Endothelial cell of umbilical vein (primary cell): ENCODE measurements at regions not wholly inside any gene's neighbourhood (a gene's known extent, or its start where the extent isn't known, plus 50 kb on each side); places are given as distances from the start of the nearest gene placed in this dataset.

ENCODE experiments used
- BruUV-seq: library from RNA; stranded (reverse); fragments of 400-500 nt; replicated peaks from 2 replicates; lab custom pipeline; 2021; lab: Mats Ljungman, UMichigan
- CTCF ChIA-PET: fragments of 300-600, 350-600 bp; sonication (Branson Sonifier 250); formaldehyde crosslinking; loops from one replicate; lab custom pipeline; 2021; ENCODE audit warnings: antibody characterized with exemption, inconsistent platforms; lab: Charles Lee
- POLR2A ChIA-PET: fragments of 300-600, 350-600 bp; sonication (Branson Sonifier 250); formaldehyde crosslinking; loops from one replicate; lab custom pipeline; 2021; ENCODE audit warnings: antibody characterized with exemption, inconsistent platforms; lab: Charles Lee
- DNase-seq: peaks from one replicate; pipeline ENCODE4 v3.0.0-alpha.2; 2011; ENCODE audit warnings: low read depth, low spot score
- FAIRE-seq: peaks from 2 replicates; lab custom pipeline; 2011; peaks lifted over from hg19 to GRCh38; lab: Jason Lieb, UNC
- H2AFZ ChIP-seq: 2 replicates; pipeline ENCODE4 v1.6.0; 2012; ENCODE audit warnings: low read depth, low read length, control low read depth, inconsistent platforms
- H3K27ac ChIP-seq: 2 replicates; pipeline ENCODE4 v1.5.1; 2011; ENCODE audit warnings: low read depth, mild to moderate bottlenecking, control low read depth, low read length, moderate library complexity; ENCODE audit not compliant: insufficient read depth
- H3K27me3 ChIP-seq, 2 experiments: 2 replicates each; pipeline versions ENCODE4 v1.6.0 to v1.6.1; 2011; ENCODE audit warnings: low read length in 2 of 2, mixed read lengths in 1 of 2; ENCODE audit not compliant: control insufficient read depth in 2 of 2, insufficient read depth in 2 of 2
- H3K36me3 ChIP-seq, 2 experiments: 2 replicates in 1 of 2; 3 replicates in 1 of 2; pipeline ENCODE4 v1.5.1; 2011; ENCODE audit warnings: low read length in 2 of 2, mild to moderate bottlenecking in 1 of 2, moderate library complexity in 1 of 2; ENCODE audit not compliant: control insufficient read depth in 2 of 2, insufficient read depth in 2 of 2; ENCODE audit errors: extremely low read depth in 1 of 2
- H3K4me1 ChIP-seq: 3 replicates; pipeline ENCODE4 v1.5.1; 2011; ENCODE audit warnings: mild to moderate bottlenecking, low read length; ENCODE audit not compliant: control insufficient read depth, insufficient read depth; ENCODE audit errors: extremely low read depth
- H3K4me2 ChIP-seq: 2 replicates; pipeline ENCODE4 v1.6.1; 2011; ENCODE audit warnings: low read length, control low read depth, mixed read lengths; ENCODE audit not compliant: insufficient read depth
- H3K4me3 ChIP-seq, 3 experiments: fragments of 200-600 bp in 1 of 3; sonication (generic), shearing (Covaris generic) in 1 of 3; replicated peaks in 1 of 3; 2 replicates each; pipeline ENCODE4 v1.5.1; 2011 to 2016; ENCODE audit warnings: control low read depth in 3 of 3, low read length in 3 of 3, mild to moderate bottlenecking in 2 of 3, inconsistent platforms in 1 of 3, low read depth in 1 of 3, moderate library complexity in 1 of 3; ENCODE audit not compliant: insufficient read depth in 1 of 3
- H3K79me2 ChIP-seq: 2 replicates; pipeline ENCODE4 v1.6.0; 2012; ENCODE audit warnings: low read length, inconsistent platforms; ENCODE audit not compliant: control insufficient read depth, insufficient read depth
- H3K9ac ChIP-seq: replicated peaks from 2 replicates; pipeline ENCODE3; 2011; ENCODE audit warnings: low read length, control low read depth; ENCODE audit not compliant: insufficient read depth; ENCODE audit errors: extremely low read depth
- H3K9me1 ChIP-seq: replicated peaks from 3 replicates; pipeline ENCODE4 v1.6.0; 2011; ENCODE audit warnings: mild to moderate bottlenecking, low read length; ENCODE audit not compliant: control insufficient read depth, insufficient read depth; ENCODE audit errors: extremely low read depth
- H3K9me3 ChIP-seq: replicated peaks from 2 replicates; pipeline ENCODE4 v1.5.1; 2012; ENCODE audit warnings: low read length, inconsistent platforms; ENCODE audit not compliant: control insufficient read depth, insufficient read depth
- H4K20me1 ChIP-seq: replicated peaks from 2 replicates; pipeline ENCODE3; 2011; ENCODE audit warnings: mild to moderate bottlenecking, low read length; ENCODE audit not compliant: control insufficient read depth, insufficient read depth; ENCODE audit errors: extremely low read depth
- CTCF ChIP-seq, 2 donors: IDR thresholded peaks; 1 replicate in 1 of 2; 2 replicates in 1 of 2; pipeline ENCODE4 v1.5.1; 2011; ENCODE audit warnings: low read length in 2 of 2, mild to moderate bottlenecking in 2 of 2, moderate library complexity in 2 of 2, control low read depth in 1 of 2, inconsistent platforms in 1 of 2, low read depth in 1 of 2; ENCODE audit not compliant: insufficient read depth in 1 of 2; ENCODE audit errors: extremely low read depth in 1 of 2
- EZH2 ChIP-seq: IDR thresholded peaks from 2 replicates; pipeline ENCODE4 v1.6.1; 2012; ENCODE audit warnings: borderline replicate concordance, low read depth, mild to moderate bottlenecking, moderate library complexity, low read length, inconsistent platforms; ENCODE audit not compliant: severe bottlenecking
- FOS ChIP-seq: IDR thresholded peaks from 2 replicates; pipeline ENCODE4 v1.6.1; 2011; ENCODE audit warnings: mild to moderate bottlenecking, low read length, moderate library complexity, borderline replicate concordance; ENCODE audit not compliant: insufficient read depth
- GATA2 ChIP-seq: IDR thresholded peaks from 2 replicates; pipeline ENCODE4 v1.7.0; 2011; ENCODE audit warnings: low read depth, mild to moderate bottlenecking, moderate library complexity, mixed read lengths, low read length; ENCODE audit not compliant: insufficient read length, insufficient read depth
- JUN ChIP-seq: IDR thresholded peaks from 2 replicates; pipeline ENCODE4 v1.6.1; 2011; ENCODE audit warnings: borderline replicate concordance, low read depth; ENCODE audit not compliant: insufficient read length, insufficient read depth
- MAX ChIP-seq: IDR thresholded peaks from 2 replicates; pipeline ENCODE4 v1.6.1; 2011; ENCODE audit not compliant: insufficient read depth, insufficient read length
- MYC ChIP-seq: IDR thresholded peaks from one replicate; pipeline ENCODE4 v1.6.1; 2011; ENCODE audit warnings: mild to moderate bottlenecking, low read depth, low read length
- POLR2A ChIP-seq: IDR thresholded peaks from 2 replicates; pipeline ENCODE4 v1.6.1; 2012; ENCODE audit warnings: low read depth, mild to moderate bottlenecking, control low read depth, low read length
- POLR2AphosphoS5 ChIP-seq: IDR thresholded peaks from 2 replicates; pipeline ENCODE4 v1.6.1; 2012; ENCODE audit warnings: low read depth, mild to moderate bottlenecking, control low read depth, low read length, moderate library complexity; ENCODE audit not compliant: insufficient read depth
- dilution Hi-C: fragments of 300-500 bp; cut with MboI; formaldehyde crosslinking; loops from one replicate; pipeline ENCODE4 v1.15.0; 2019; ENCODE audit warnings: low sequenced_read_pairs; ENCODE audit not compliant: extremely low pct_ligation_motif_present
- intact Hi-C: fragments of 100-400 bp; cut with micrococcal nuclease; formaldehyde crosslinking; loops from one replicate; pipeline ENCODE4 v1.10.0; 2022

- no peaks in the 10 kb centered on the region for H3K79me2 ChIP-seq
- no peak overlapping the region for H3K4me3 ChIP-seq
- no peaks in the 10 kb centered on the region for H3K9me1 ChIP-seq
- dilution Hi-C loops (no loop called here), intact Hi-C loops (no loop called here)
- H3K4me2 ChIP-seq: no peak overlapping the region
- POLR2A ChIA-PET: no interaction called here
- no peaks in the 10 kb centered on the region for H3K27me3 ChIP-seq
- DNase-seq (no peak), FAIRE-seq (no peak)
- no peaks in the 10 kb centered on the region for H4K20me1 ChIP-seq
- H3K9ac ChIP-seq: no peak overlapping the region
- H3K36me3 ChIP-seq: no peaks in the 10 kb centered on the region
- no peak overlapping the region for H3K27ac ChIP-seq
- CTCF ChIA-PET: no interaction called here
- no peaks in the 10 kb centered on the region for H3K4me1 ChIP-seq
- TF ChIP-seq MYC: no peak
- TF ChIP-seq FOS: no peak
- no peak for TF ChIP-seq EZH2
- TF ChIP-seq CTCF (IDR thresholded peaks at IDR 0.05; ENCODE audit: extremely low read depth in 1 of 2, insufficient read depth in 1 of 2, low read depth in 1 of 2, low read length in 2 of 2): no peak
- no peak for TF ChIP-seq MAX
- TF ChIP-seq GATA2: no peak
- TF ChIP-seq JUN: no peak
- TF ChIP-seq POLR2A: no peak
- TF ChIP-seq POLR2AphosphoS5: no peak
- BruUV-seq: no TSS peak
- H2AFZ ChIP-seq: no peak overlapping the region
- no peaks in the 10 kb centered on the region for H3K9me3 ChIP-seq
Measured at GRCh38 chr4:33058998-33059397, 2338.8 kb downstream of the PCDH7 start.
